ENCODE measurements at regions not wholly inside any gene's neighbourhood (a gene's known extent, or its start where the extent isn't known, plus 50 kb on each side); places are given as distances from the start of the nearest gene placed in this dataset.

GRCh38 chr22:48035897-48036296 is 1273.4 kb downstream of the TBC1D22A start:
- ChIA-PET CTCF (no interaction called here), POLR2A (no interaction called here)
- Histone ChIP-seq H3K4me3 (ENCODE audit: low read depth in 2 of 2, low read length in 2 of 2) (no peak overlapping the region), H3K9me3 (ENCODE audit: control insufficient read depth, insufficient read depth, low read depth, low read length) (no peaks in the 10 kb centered on the region), H3K27ac (ENCODE audit: low read length) (no peak overlapping the region), H3K27me3 (ENCODE audit: control insufficient read depth, insufficient read depth, low read length) (no peaks in the 10 kb centered on the region), H3K4me1 (ENCODE audit: control insufficient read depth, insufficient read depth, low read length) (no peaks in the 10 kb centered on the region), H3K36me3 (ENCODE audit: control insufficient read depth, insufficient read depth, low read length) (no peaks in the 10 kb centered on the region)
- intact Hi-C loops (cut with micrococcal nuclease; ENCODE audit: unreplicated experiment) (no loop called here), in situ Hi-C loops (cut with HindIII; ENCODE audit: low pct_unique_long_range_greater_than_20kb, low sequenced_read_pairs) (no loop called here)
- DNase-seq (ENCODE audit: low read depth, low spot score), result no peak
- TF ChIP-seq POLR2AphosphoS5 (IDR thresholded peaks at IDR 0.05; ENCODE audit: low read depth, low read length) (no peak), SIN3A (IDR thresholded peaks at IDR 0.05; ENCODE audit: borderline replicate concordance, insufficient read depth, low read depth, low read length) (no peak)
- TF ChIP-seq, protein P1, sequence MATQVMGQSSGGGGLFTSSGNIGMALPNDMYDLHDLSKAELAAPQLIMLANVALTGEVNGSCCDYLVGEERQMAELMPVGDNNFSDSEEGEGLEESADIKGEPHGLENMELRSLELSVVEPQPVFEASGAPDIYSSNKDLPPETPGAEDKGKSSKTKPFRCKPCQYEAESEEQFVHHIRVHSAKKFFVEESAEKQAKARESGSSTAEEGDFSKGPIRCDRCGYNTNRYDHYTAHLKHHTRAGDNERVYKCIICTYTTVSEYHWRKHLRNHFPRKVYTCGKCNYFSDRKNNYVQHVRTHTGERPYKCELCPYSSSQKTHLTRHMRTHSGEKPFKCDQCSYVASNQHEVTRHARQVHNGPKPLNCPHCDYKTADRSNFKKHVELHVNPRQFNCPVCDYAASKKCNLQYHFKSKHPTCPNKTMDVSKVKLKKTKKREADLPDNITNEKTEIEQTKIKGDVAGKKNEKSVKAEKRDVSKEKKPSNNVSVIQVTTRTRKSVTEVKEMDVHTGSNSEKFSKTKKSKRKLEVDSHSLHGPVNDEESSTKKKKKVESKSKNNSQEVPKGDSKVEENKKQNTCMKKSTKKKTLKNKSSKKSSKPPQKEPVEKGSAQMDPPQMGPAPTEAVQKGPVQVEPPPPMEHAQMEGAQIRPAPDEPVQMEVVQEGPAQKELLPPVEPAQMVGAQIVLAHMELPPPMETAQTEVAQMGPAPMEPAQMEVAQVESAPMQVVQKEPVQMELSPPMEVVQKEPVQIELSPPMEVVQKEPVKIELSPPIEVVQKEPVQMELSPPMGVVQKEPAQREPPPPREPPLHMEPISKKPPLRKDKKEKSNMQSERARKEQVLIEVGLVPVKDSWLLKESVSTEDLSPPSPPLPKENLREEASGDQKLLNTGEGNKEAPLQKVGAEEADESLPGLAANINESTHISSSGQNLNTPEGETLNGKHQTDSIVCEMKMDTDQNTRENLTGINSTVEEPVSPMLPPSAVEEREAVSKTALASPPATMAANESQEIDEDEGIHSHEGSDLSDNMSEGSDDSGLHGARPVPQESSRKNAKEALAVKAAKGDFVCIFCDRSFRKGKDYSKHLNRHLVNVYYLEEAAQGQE (IDR thresholded peaks at IDR 0.05; ENCODE audit: insufficient read depth in 1 of 2, low read depth in 2 of 2, low read length in 1 of 2), result no peak
- BruUV-seq (replicated peaks), result no TSS peak
- ATAC-seq, result no peak

DNA sequence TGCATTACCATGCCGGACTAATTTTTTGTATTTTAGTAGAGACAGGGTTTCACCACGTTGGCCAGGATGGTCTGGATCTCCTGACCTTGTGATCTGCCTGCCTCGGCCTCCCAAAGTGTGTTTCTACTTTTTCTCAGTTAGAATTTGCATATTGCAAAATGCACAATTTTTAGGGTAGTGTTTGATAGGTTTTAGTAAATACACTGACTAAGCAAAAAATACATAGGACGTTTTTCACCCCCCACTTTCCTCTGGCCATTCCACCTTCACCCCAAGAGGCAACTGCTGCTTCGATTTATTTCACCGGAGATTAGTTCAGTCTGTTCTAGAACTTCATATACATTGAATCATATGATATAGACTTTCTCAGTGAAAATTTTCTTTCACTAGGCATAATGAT is 1269.1 kb downstream of the TBC1D22A start:
- Histone ChIP-seq H3K9me3 (ENCODE audit: control insufficient read depth, insufficient read depth, low read depth, low read length) (no peaks in the 10 kb centered on the region), H3K27me3 (ENCODE audit: control insufficient read depth, insufficient read depth, low read length) (no peaks in the 10 kb centered on the region), H3K4me3 (ENCODE audit: low read depth in 2 of 2, low read length in 2 of 2) (no peak overlapping the region), H3K27ac (ENCODE audit: low read length) (no peak overlapping the region), H3K4me1 (ENCODE audit: control insufficient read depth, insufficient read depth, low read length) (no peaks in the 10 kb centered on the region), H3K36me3 (ENCODE audit: control insufficient read depth, insufficient read depth, low read length) (no peaks in the 10 kb centered on the region)
- intact Hi-C loops (cut with micrococcal nuclease; ENCODE audit: unreplicated experiment), result no loop called here
- BruUV-seq (replicated peaks), result no TSS peak
- CTCF ChIA-PET, result no interaction called here
- no peak for DNase-seq (ENCODE audit: low read depth, low spot score)
- ATAC-seq, result no peak
- in situ Hi-C loops (cut with HindIII; ENCODE audit: low pct_unique_long_range_greater_than_20kb, low sequenced_read_pairs), result no loop called here
- TF ChIP-seq, protein P1 (IDR thresholded peaks at IDR 0.05; ENCODE audit: insufficient read depth in 1 of 2, low read depth in 2 of 2, low read length in 1 of 2), result no peak
- TF ChIP-seq TCF7L2 (IDR thresholded peaks at IDR 0.05; ENCODE audit: low read depth, low read length), result no peak
- TF ChIP-seq, protein P2, sequence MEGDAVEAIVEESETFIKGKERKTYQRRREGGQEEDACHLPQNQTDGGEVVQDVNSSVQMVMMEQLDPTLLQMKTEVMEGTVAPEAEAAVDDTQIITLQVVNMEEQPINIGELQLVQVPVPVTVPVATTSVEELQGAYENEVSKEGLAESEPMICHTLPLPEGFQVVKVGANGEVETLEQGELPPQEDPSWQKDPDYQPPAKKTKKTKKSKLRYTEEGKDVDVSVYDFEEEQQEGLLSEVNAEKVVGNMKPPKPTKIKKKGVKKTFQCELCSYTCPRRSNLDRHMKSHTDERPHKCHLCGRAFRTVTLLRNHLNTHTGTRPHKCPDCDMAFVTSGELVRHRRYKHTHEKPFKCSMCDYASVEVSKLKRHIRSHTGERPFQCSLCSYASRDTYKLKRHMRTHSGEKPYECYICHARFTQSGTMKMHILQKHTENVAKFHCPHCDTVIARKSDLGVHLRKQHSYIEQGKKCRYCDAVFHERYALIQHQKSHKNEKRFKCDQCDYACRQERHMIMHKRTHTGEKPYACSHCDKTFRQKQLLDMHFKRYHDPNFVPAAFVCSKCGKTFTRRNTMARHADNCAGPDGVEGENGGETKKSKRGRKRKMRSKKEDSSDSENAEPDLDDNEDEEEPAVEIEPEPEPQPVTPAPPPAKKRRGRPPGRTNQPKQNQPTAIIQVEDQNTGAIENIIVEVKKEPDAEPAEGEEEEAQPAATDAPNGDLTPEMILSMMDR (IDR thresholded peaks at IDR 0.05), result no peak
- no peak for TF ChIP-seq POLR2AphosphoS5 (IDR thresholded peaks at IDR 0.05; ENCODE audit: low read depth, low read length)
- no peak for TF ChIP-seq SIN3A (IDR thresholded peaks at IDR 0.05; ENCODE audit: borderline replicate concordance, insufficient read depth, low read depth, low read length)
- POLR2A ChIA-PET, result no interaction called here

Data from Panc1 (cell line).